Erythroblast (primary cell): ENCODE measurements at regions not wholly inside any gene's neighbourhood (a gene's known extent, or its start where the extent isn't known, plus 50 kb on each side); places are given as distances from the start of the nearest gene placed in this dataset.
"Not testable (repeated sequence)": the region's sequence is repeated elsewhere in the genome, so short reads cannot be mapped to it uniquely, and the experiment has no call there.

Source experiments
- GATA1 ChIP-seq: IDR thresholded peaks from 2 replicates; pipeline ENCODE4 v1.6.1; 2011; ENCODE audit warnings: low read depth, mild to moderate bottlenecking, control low read depth, low read length, moderate library complexity
- POLR2A ChIP-seq: IDR thresholded peaks from 2 replicates; pipeline ENCODE4 v1.6.1; 2011; ENCODE audit warnings: mild to moderate bottlenecking, low read length

DNA sequence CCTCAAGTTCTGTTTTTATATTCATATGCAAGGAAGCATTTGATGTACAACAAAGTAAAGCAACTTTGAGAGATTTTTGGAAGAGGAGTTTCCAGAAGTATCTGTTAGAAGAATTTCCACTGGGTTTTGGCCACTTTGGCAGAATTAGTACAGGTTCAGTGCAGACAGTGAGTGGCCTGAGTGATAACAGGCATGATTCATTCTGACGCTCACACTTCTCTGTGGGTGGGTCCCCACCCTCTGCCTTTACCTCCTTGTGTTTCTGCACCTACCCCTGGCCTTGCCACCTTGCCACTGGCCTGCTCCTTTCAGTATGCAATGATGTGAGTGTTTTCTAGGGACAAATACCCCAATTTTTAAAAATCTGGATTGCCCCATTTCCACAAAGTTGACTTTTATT is 65.1 kb upstream of the PAX8 start:
- TF ChIP-seq POLR2A, GATA1: not testable (repeated sequence)
